ENCODE measurements at regions not wholly inside any gene's neighbourhood (a gene's known extent, or its start where the extent isn't known, plus 50 kb on each side); places are given as distances from the start of the nearest gene placed in this dataset.

DNA sequence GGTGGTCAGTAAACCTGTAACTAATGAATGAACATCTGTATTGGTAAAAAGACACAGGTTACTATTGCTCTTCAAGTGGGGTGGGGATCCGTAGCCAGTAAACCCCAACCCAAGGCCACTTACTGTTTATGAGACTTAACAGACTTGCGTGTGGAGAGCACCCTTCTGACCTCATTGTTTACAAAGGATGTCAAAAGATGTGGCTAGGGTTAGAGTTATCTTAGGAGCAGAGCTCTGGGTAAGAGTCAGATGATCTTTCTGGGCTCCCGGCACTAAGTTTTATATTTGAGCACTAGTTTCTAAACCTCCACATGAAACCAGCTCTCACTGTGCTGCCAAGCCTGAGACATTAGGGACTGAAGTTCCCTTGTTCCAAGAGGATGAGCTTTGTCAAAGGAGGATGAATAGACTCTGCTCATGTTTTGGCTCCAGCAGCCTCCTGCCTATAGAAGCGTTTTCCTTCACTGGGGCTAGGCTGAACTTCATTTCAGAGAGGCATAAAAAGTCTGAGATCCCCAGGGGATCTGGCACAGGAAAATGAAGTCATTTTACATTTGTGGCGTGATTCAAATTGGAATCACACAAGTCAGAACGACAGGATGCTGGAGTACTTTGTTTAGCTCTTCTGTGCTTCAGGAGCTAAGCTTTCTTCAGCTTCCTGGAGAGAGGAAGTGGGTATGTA lies 403.1 kb upstream of the TRIB2 start:
- TF ChIP-seq JUND (IDR thresholded peaks at IDR 0.05; ENCODE audit: low read depth): no peak
- in situ Hi-C loops (cut with HindIII; ENCODE audit: low pct_unique_long_range_greater_than_20kb, low sequenced_read_pairs): no loop called here

DNA sequence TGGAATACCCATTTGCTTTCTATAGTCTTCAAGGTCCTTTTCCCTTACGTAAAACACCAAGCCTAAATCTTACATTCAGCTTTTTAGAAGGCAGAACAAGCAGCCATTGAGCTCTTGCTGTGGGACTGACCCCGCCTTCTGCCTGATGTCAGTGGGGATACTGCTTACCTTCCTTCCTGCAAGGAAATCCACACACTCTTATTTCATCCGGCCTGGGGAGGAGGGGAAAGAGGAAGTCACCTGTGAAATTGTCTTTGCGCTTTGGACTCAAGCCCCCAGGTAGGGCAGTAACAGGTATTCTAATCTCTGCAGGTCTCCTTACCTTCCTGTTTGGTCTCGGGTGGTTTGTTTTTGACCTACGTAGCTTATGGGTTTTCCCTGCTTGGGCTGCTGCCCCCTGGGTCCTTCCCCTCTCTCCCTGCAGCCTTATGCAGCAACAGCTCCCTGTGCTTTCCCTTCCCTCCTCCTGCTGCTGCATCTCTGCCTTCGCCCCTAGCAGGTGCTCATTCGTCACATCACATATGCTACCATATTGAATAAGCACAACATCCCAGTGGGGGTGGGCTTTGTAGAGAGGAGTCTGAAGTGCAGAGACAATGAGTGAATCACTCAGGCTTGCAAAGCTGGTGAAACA lies 402.5 kb upstream of the TRIB2 start:
- DNase-seq (ENCODE audit: low read depth in 1 of 2, low spot score in 1 of 2): no peak
- no peak for TF ChIP-seq JUND (IDR thresholded peaks at IDR 0.05; ENCODE audit: low read depth)
- in situ Hi-C loops (cut with HindIII; ENCODE audit: low pct_unique_long_range_greater_than_20kb, low sequenced_read_pairs): no loop called here

More for the DNA sequence above, 403.1 kb upstream of the TRIB2 start:
- DNase-seq (ENCODE audit: low read depth in 1 of 2, low spot score in 1 of 2): no peak

DNA sequence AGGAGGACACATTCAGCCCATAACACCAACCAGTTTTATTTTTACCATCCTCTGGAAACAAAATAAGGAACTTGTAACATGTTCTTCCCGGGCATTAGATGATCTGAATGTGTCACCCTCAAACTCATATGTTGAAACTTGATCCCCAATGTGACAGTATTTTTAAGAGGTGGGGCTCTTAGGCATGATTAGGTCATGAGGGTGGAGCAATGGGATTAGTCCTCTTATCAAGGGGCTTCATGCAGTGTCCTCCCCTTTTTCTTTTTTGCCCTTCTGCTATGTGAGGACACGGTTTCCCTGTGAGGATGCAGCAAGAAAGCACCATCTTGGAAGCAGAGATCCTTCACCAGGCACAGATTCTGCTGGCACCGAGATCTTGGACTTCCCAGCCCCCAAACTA lies 401.5 kb upstream of the TRIB2 start:
- TF ChIP-seq JUND (IDR thresholded peaks at IDR 0.05; ENCODE audit: low read depth): no peak
- in situ Hi-C loops (cut with HindIII; ENCODE audit: low pct_unique_long_range_greater_than_20kb, low sequenced_read_pairs): no loop called here
- DNase-seq (ENCODE audit: low read depth in 1 of 2, low spot score in 1 of 2): no peak

DNA sequence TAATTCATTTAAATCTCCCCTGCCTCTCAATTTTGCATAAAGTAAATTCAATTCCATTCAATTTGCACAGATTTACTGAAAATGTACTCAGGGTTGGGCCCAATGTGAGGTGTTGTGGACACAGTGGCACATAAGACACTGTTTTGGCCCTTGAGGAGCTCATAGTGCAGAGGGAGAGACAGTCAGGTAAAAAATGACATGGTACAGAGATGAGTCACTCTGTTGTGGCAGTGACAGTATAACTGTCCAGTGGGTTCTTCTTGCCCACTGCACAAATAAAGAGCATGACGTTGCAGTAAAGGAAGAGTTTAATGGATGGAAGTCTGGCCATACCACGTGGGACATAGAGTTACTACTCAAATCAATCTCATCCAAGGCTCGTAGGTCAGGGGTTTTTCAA lies 400.3 kb upstream of the TRIB2 start:
- in situ Hi-C loops (cut with HindIII; ENCODE audit: low pct_unique_long_range_greater_than_20kb, low sequenced_read_pairs): no loop called here
- no peak for TF ChIP-seq JUND (IDR thresholded peaks at IDR 0.05; ENCODE audit: low read depth)
- no peak for DNase-seq (ENCODE audit: low read depth in 1 of 2, low spot score in 1 of 2)

DNA sequence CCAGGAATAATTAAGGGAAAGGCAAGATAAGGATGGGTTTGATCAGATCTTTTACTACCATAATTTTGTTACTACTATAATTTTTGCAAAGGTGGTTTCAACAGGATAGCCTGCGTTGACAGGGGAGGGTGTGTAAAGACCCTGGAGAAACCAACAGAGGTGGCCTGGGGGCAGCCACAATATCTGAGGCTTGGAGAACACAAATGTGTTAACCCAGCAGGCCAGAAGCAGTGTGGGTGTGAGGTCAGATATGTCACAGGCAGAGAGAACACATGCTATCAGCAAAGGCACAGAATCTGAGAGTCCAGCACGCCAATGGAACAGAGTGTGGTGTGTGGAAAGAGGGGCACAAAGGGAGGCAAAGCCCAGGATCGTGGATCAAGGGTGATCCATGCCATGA lies 399.4 kb upstream of the TRIB2 start:
- no peak for DNase-seq (ENCODE audit: low read depth in 1 of 2, low spot score in 1 of 2)
- no peak for TF ChIP-seq JUND (IDR thresholded peaks at IDR 0.05; ENCODE audit: low read depth)
- in situ Hi-C loops (cut with HindIII; ENCODE audit: low pct_unique_long_range_greater_than_20kb, low sequenced_read_pairs): no loop called here

DNA sequence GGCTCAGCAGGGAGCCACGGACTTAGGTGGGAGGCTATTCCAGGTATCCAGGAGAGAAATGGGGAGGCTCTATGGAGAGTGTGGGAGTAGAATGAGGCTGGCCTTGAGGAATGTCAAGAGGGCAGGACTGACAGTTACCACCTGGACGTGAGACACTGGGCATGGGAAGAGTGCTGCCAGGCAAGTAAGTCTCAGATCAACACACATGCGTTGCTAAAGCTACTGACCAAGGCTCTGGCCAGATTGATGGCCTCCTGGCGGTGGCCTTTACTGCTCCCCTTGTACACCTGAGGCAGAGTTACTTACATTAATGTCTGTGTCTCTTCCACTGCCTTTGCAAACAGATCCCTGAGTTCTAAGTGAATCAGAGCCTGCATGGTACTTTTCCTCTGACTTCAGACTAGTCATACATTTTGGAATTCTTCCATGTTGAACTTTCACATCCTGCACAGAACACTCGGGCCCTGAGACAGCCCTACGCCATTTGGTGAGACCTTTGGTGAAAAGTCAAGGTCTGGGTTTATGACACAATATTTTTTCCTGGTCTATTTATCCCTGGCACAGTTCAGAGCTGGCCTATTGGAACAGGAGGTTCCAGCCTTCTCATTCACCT lies 398.8 kb upstream of the TRIB2 start:
- no peak for DNase-seq (ENCODE audit: low read depth in 1 of 2, low spot score in 1 of 2)
- in situ Hi-C loops (cut with HindIII; ENCODE audit: low pct_unique_long_range_greater_than_20kb, low sequenced_read_pairs): no loop called here
- TF ChIP-seq JUND (IDR thresholded peaks at IDR 0.05; ENCODE audit: low read depth): no peak

DNA sequence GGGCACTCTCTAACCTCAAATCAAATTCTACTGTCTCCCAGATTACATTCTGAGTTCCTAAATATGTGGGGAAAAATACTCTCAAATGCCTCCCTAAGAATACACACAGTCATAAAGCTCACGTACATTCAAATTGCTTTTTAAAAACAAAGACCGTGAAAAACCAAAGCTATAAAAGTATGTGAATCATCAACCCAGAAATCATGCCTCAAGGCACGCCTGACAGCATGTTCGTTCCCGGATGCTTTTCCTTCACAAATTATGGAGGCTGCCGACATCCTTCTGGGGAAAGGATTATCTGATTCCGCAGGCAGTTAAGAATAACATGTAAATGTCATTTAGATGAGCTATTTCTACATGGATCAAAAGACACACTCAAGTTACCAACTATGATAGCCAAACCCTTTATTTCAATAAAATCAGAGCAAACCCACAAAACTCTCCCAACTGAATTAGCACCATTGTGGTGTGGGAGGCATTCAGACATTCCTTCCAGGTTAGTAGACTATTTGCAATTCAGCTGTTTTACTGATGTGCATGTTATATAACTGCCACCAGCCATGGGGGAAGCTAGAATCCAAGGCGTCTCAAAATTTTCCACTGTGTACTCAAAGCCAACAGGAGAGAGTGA lies 398.2 kb upstream of the TRIB2 start:
- no peak for DNase-seq (ENCODE audit: low read depth in 1 of 2, low spot score in 1 of 2)
- in situ Hi-C loops (cut with HindIII; ENCODE audit: low pct_unique_long_range_greater_than_20kb, low sequenced_read_pairs): no loop called here
- TF ChIP-seq JUND (IDR thresholded peaks at IDR 0.05; ENCODE audit: low read depth): no peak

DNA sequence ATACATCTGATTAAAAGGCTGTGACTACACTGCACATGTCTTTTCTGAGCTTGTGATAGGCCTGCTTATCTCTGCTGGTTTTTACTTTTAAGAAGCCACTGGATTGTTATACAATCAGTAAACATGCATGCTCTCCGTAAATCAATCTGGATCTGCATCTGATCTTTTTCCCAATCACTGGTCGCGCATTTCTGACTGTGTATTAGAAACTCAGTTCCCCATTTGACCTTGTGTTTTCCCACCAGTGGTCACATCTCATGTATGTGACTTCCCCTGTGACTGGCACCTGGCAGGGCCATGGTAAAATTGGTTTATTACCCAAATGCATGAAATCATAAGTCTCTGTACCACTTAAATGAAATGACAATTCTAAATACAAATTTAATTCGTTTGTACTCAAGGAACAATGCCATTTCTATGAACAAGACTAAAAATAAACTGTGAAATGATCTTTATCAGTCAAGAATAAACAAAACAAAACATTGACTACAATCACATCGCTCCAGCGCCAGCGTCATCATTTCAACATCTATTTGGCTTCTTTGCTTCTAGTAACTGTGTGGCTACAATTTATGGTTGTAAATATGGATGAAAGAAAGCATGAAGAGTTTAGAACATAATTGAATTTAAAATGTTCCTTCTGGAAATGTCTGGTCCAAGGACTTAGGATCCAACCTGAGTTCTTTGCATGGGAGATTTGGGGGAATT lies 396.6 kb upstream of the TRIB2 start:
- no peak for TF ChIP-seq JUND (IDR thresholded peaks at IDR 0.05; ENCODE audit: low read depth)
- in situ Hi-C loops (cut with HindIII; ENCODE audit: low pct_unique_long_range_greater_than_20kb, low sequenced_read_pairs): no loop called here
- no peak for DNase-seq (ENCODE audit: low read depth in 1 of 2, low spot score in 1 of 2)

DNA sequence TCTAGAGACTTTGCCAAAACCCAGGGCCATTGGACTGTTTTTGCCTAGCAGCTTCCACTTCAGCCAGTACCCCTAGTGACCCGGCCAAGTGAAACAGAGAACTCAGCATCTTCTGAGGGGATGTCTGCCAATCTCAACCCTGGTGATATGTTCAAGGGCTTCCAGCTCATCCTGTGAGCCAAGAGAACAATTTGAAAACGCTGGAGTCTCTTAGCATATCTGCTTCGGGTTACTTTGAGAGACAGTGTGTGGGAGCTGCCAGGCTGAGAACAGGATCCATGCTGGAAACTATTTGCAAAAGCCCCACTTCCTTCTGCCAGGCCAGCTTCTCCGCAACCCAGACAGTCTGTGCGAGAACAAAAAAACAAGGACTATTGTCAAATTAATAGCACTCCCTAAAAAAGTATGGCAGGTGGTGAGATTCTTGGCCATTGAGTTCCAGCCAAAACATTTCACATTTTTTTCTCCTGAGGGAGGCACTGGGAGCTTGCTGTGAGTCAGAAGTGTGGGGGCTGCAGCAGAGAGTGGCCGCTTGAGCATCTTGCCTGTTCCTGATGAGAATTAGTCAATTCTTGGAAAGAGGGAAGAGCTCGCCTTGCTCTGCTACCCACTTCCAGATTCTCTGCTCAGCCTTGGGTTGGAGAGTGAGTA lies 395.6 kb upstream of the TRIB2 start:
- in situ Hi-C loops (cut with HindIII; ENCODE audit: low pct_unique_long_range_greater_than_20kb, low sequenced_read_pairs): no loop called here
- no peak for TF ChIP-seq JUND (IDR thresholded peaks at IDR 0.05; ENCODE audit: low read depth)
- no peak for DNase-seq (ENCODE audit: low read depth in 1 of 2, low spot score in 1 of 2)

DNA sequence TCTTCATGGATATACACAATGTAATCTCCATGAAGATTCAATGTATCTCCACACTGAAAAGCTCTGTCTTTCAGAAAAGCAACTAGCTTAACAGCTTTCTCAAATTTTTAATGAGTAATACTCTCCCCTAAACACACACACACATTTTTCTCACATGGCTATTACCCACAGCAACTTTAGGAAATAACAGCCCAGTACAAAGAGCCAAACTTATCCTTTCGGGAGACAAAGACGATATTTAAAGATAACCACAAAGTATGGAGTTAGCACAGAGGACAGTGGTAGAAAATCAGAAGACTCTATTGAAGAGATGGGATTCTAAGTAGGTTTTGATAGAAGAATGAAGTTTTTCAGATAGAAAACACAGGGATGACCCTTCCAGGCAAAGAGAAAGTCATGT lies 394.9 kb upstream of the TRIB2 start:
- no peak for DNase-seq (ENCODE audit: low read depth in 1 of 2, low spot score in 1 of 2)

DNA sequence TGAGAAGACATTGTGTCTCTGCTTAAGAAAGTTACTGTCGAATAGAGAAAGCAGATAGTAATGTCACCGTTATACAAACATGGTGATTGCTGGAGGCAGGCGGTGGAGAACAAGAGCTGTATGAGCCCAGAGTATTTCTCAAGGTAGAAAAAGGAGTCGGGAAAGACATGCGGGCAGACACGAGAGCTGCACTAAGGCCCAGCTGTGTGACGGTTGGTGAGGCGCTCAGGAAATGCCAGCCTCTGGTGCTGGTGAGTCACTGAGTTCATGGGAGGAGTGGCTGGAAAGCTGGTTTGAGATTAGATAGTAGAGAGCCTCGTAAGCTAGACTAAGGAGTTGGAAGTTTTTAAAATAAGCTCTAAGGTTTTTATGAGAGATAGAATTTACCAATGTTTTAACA lies 390.9 kb upstream of the TRIB2 start:
- no peak for DNase-seq (ENCODE audit: low read depth in 1 of 2, low spot score in 1 of 2)

More for the DNA sequence above, 394.9 kb upstream of the TRIB2 start:
- TF ChIP-seq JUND (IDR thresholded peaks at IDR 0.05; ENCODE audit: low read depth): no peak
- in situ Hi-C loops (cut with HindIII; ENCODE audit: low pct_unique_long_range_greater_than_20kb, low sequenced_read_pairs): no loop called here

More for the DNA sequence above, 390.9 kb upstream of the TRIB2 start:
- in situ Hi-C loops (cut with HindIII; ENCODE audit: low pct_unique_long_range_greater_than_20kb, low sequenced_read_pairs): no loop called here
- no peak for TF ChIP-seq JUND (IDR thresholded peaks at IDR 0.05; ENCODE audit: low read depth)
